ENCODE measurements at regions not wholly inside any gene's neighbourhood (a gene's known extent, or its start where the extent isn't known, plus 50 kb on each side); places are given as distances from the start of the nearest gene placed in this dataset.

GRCh38 chr13:89205856-89206520 lies 1534.8 kb downstream of the SLITRK5 start:
- Histone ChIP-seq H3K79me2 (replicated peaks; ENCODE audit: insufficient read depth) (no peaks in the 10 kb centered on the region), H3K27ac (ENCODE audit: low read depth) (no peak overlapping the region), H4K20me1 (replicated peaks; ENCODE audit: insufficient read depth) (no peaks in the 10 kb centered on the region), H3K36me3 (ENCODE audit: insufficient read depth) (no peaks in the 10 kb centered on the region), H3K27me3 (ENCODE audit: insufficient read depth) (no peaks in the 10 kb centered on the region), H3F3A (replicated peaks; ENCODE audit: low read depth) (no peaks in the 10 kb centered on the region), H3K4me1 (ENCODE audit: insufficient read depth) (no peaks in the 10 kb centered on the region), H3K4me3 (no peak overlapping the region), H3K9me2 (ENCODE audit: insufficient read depth) (no peaks in the 10 kb centered on the region), H3K4me2 (no peak overlapping the region), H2AFZ (no peak overlapping the region)
- Mint-ChIP-seq H3K36me3 (ENCODE audit: low read depth) (no peaks in the 10 kb centered on the region), H3K4me3 (no peak overlapping the region), H3K27ac (no peak overlapping the region), H3K9me3 (no peaks in the 10 kb centered on the region), H3K27me3 (ENCODE audit: insufficient read depth, low read depth, poor library complexity) (no peaks in the 10 kb centered on the region), H3K4me1 (peaks cover 6% of the 10 kb centered on the region; the same call in 2 of the 3 replicates)
- TF ChIP-seq JUNB (IDR thresholded peaks at IDR 0.05; ENCODE audit: unreplicated experiment) (no peak), NANOG (IDR thresholded peaks at IDR 0.05; ENCODE audit: borderline replicate concordance) (no peak)
- ATAC-seq (no peak), DNase-seq (ENCODE audit: low spot score) (no peak)

GRCh38 chr13:89212186-89212585 lies 1541.0 kb downstream of the SLITRK5 start:
- no peaks in the 10 kb centered on the region for H4K20me1 ChIP-seq (replicated peaks; ENCODE audit: insufficient read depth)
- no peak for ATAC-seq
- H3K9me2 ChIP-seq (ENCODE audit: insufficient read depth): no peaks in the 10 kb centered on the region
- H3K36me3 ChIP-seq (ENCODE audit: insufficient read depth): no peaks in the 10 kb centered on the region
- H3K79me2 ChIP-seq (replicated peaks; ENCODE audit: insufficient read depth): no peaks in the 10 kb centered on the region
- DNase-seq (ENCODE audit: low spot score): no peak
- Mint-ChIP-seq H3K27ac (no peak overlapping the region), H3K4me1 (peaks cover 6% of the 10 kb centered on the region; the same call in 2 of the 3 replicates), H3K36me3 (ENCODE audit: low read depth) (no peaks in the 10 kb centered on the region), H3K9me3 (no peaks in the 10 kb centered on the region), H3K27me3 (ENCODE audit: insufficient read depth, low read depth, poor library complexity) (peaks cover 2% of the 10 kb centered on the region), H3K4me3 (no peak overlapping the region)
- H3K4me1 ChIP-seq (ENCODE audit: insufficient read depth): no peaks in the 10 kb centered on the region
- no peak overlapping the region for H3K4me2 ChIP-seq
- no peaks in the 10 kb centered on the region for H3K27me3 ChIP-seq (ENCODE audit: insufficient read depth)
- no peak overlapping the region for H3K4me3 ChIP-seq
- H3F3A ChIP-seq (replicated peaks; ENCODE audit: low read depth): no peaks in the 10 kb centered on the region
- H3K27ac ChIP-seq (ENCODE audit: low read depth): no peak overlapping the region
- no peak overlapping the region for H2AFZ ChIP-seq
- TF ChIP-seq CTCF (conservative IDR thresholded peaks at IDR 0.05; ENCODE audit: low read depth in 2 of 2): no peak
- TF ChIP-seq NANOG (IDR thresholded peaks at IDR 0.05; ENCODE audit: borderline replicate concordance): no peak
- TF ChIP-seq EZH2 (IDR thresholded peaks at IDR 0.05; ENCODE audit: low read depth, unreplicated experiment): no peak
- TF ChIP-seq STAT1 (IDR thresholded peaks at IDR 0.05; ENCODE audit: unreplicated experiment): no peak
- no peak for TF ChIP-seq CREB1 (CRISPR knock-in tag; IDR thresholded peaks at IDR 0.05; ENCODE audit: low read depth)
- no peak for TF ChIP-seq REST (IDR thresholded peaks at IDR 0.05; ENCODE audit: unreplicated experiment)
- no peak for TF ChIP-seq EZH2phosphoT487 (IDR thresholded peaks at IDR 0.05; ENCODE audit: unreplicated experiment)
- TF ChIP-seq ZNF462 (CRISPR knock-in tag; IDR thresholded peaks at IDR 0.05): no peak

Data from GM23338 (cell line).